Panc1 (cell line): ENCODE measurements at regions not wholly inside any gene's neighbourhood (a gene's known extent, or its start where the extent isn't known, plus 50 kb on each side); places are given as distances from the start of the nearest gene placed in this dataset.
A peak's percentile ranks its signal among the peaks of the same experiment; 100 is the strongest.

Experiments
- ATAC-seq: fragments of 200-7000 bp; cut with Tn5 transposase; 2 replicates; pipeline ENCODE4 v1.9.1; 2020; ENCODE audit warnings: mild to moderate bottlenecking, moderate library complexity
- BruUV-seq: library from RNA; stranded (reverse); fragments of 400-500 nt; replicated peaks from 2 replicates; lab custom pipeline; 2021; lab: Mats Ljungman, UMichigan
- CTCF ChIA-PET: fragments of 300-600 bp; sonication (Branson Sonifier 250); formaldehyde crosslinking; loops from one replicate; lab custom pipeline; 2022; ENCODE audit warnings: antibody characterized with exemption; lab: Charles Lee
- POLR2A ChIA-PET: fragments of 300-600 bp; sonication (Branson Sonifier 250); formaldehyde crosslinking; loops from one replicate; lab custom pipeline; 2022; ENCODE audit warnings: antibody characterized with exemption; lab: Charles Lee
- DNase-seq: peaks from one replicate; pipeline ENCODE4 v3.0.0-alpha.2; 2010; ENCODE audit warnings: low read depth, low spot score
- H3K27ac ChIP-seq: 2 replicates; pipeline ENCODE4 v1.5.1; 2011; ENCODE audit warnings: mild to moderate bottlenecking, low read length, inconsistent platforms
- H3K27me3 ChIP-seq: fragments of 200-500 bp; sonication (Bioruptor generic); 2 replicates; pipeline ENCODE4 v1.6.0; 2014; ENCODE audit warnings: low read length, inconsistent platforms; ENCODE audit not compliant: control insufficient read depth, insufficient read depth
- H3K36me3 ChIP-seq: fragments of 200-500 bp; sonication (Bioruptor generic); 2 replicates; pipeline ENCODE4 v1.5.1; 2014; ENCODE audit warnings: inconsistent platforms, mild to moderate bottlenecking, low read length, moderate library complexity; ENCODE audit not compliant: control insufficient read depth, insufficient read depth
- H3K4me1 ChIP-seq: 2 replicates; pipeline ENCODE4 v1.5.1; 2011; ENCODE audit warnings: inconsistent platforms, mild to moderate bottlenecking, low read length, moderate library complexity; ENCODE audit not compliant: control insufficient read depth, insufficient read depth
- H3K4me3 ChIP-seq, 2 experiments: 2 replicates each; pipeline ENCODE4 v1.5.1; 2011 to 2012; ENCODE audit warnings: low read depth in 2 of 2, low read length in 2 of 2, mild to moderate bottlenecking in 2 of 2, inconsistent platforms in 1 of 2, moderate library complexity in 1 of 2
- H3K9me3 ChIP-seq: fragments of 200-500 bp; sonication (Bioruptor generic); 2 replicates; pipeline ENCODE4 v1.5.1; 2014; ENCODE audit warnings: low read depth, mild to moderate bottlenecking, inconsistent platforms, low read length, moderate library complexity; ENCODE audit not compliant: control insufficient read depth, insufficient read depth
- POLR2AphosphoS5 ChIP-seq: IDR thresholded peaks from 2 replicates; pipeline ENCODE4 v1.6.1; 2012; ENCODE audit warnings: mild to moderate bottlenecking, low read depth, low read length, moderate library complexity
- SIN3A ChIP-seq: IDR thresholded peaks from 2 replicates; pipeline ENCODE4 v1.6.1; 2012; ENCODE audit warnings: low read depth, mild to moderate bottlenecking, low read length, moderate library complexity, borderline replicate concordance; ENCODE audit not compliant: insufficient read depth
- TCF7L2 ChIP-seq: IDR thresholded peaks from 2 replicates; pipeline ENCODE4 v1.6.1; 2011; ENCODE audit warnings: mild to moderate bottlenecking, low read depth, low read length, inconsistent platforms
- in situ Hi-C: cut with HindIII; loops from 2 replicates; pipeline ENCODE4 v1.10.0; 2016; ENCODE audit warnings: low sequenced_read_pairs, low pct_unique_long_range_greater_than_20kb
- intact Hi-C: fragments of 100-400 bp; cut with micrococcal nuclease; formaldehyde crosslinking; loops from one replicate; pipeline ENCODE4 v1.10.0; 2022; ENCODE audit not compliant: unreplicated experiment
- TF ChIP-seq, protein P1 (sequence below): fragments of 450-650 bp; IDR thresholded peaks from 2 replicates; pipeline ENCODE4 v1.5.1; 2017; ENCODE audit warnings: mild to moderate bottlenecking
- TF ChIP-seq, protein P2 (sequence below), 2 experiments: IDR thresholded peaks; 2 replicates each; pipeline ENCODE4 v1.6.1; 2011 to 2012; ENCODE audit warnings: low read depth in 2 of 2, control low read depth in 1 of 2, low read length in 1 of 2, mild to moderate bottlenecking in 1 of 2, moderate library complexity in 1 of 2; ENCODE audit not compliant: insufficient read depth in 1 of 2

DNA sequence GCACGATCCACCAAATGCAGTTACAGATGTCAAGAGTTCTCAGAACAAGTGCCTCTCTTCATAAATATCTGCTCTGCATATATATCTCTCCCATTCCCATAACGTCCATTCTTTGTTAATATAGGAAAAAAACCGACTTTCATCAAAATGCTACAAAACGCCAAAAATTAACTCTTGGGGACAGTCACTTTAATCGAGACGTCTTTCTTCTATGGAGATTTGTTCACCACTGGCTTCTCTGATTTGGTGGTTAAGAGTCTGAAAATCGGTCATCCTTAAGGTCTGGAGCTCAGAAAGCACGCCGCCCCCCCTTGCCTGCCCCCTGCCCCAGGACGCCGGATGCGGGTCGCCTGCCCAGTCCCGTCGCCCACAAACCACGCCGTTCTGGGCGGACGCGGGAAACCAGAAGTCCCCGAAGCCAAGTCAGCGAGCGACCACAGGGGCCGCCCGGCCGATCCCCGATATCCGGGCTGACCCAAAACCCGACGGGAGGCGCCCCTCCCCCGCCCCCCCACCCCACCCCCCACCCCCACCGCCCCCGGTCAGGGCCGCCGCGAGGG lies 252.7 kb downstream of the TJP1 start:
- Histone ChIP-seq H3K36me3 (no peaks in the 10 kb centered on the region; the same call in 1 of the 2 replicates), H3K27ac (no peak overlapping the region), H3K4me3 (no peak overlapping the region; a peak in 1 of 4 replicates), H3K9me3 (no peaks in the 10 kb centered on the region), H3K4me1 (peaks cover 8% of the 10 kb centered on the region), H3K27me3 (peaks cover 38% of the 10 kb centered on the region)
- TF ChIP-seq SIN3A (no peak), TCF7L2 (no peak), POLR2AphosphoS5 (no peak)
- TF ChIP-seq, protein P1, sequence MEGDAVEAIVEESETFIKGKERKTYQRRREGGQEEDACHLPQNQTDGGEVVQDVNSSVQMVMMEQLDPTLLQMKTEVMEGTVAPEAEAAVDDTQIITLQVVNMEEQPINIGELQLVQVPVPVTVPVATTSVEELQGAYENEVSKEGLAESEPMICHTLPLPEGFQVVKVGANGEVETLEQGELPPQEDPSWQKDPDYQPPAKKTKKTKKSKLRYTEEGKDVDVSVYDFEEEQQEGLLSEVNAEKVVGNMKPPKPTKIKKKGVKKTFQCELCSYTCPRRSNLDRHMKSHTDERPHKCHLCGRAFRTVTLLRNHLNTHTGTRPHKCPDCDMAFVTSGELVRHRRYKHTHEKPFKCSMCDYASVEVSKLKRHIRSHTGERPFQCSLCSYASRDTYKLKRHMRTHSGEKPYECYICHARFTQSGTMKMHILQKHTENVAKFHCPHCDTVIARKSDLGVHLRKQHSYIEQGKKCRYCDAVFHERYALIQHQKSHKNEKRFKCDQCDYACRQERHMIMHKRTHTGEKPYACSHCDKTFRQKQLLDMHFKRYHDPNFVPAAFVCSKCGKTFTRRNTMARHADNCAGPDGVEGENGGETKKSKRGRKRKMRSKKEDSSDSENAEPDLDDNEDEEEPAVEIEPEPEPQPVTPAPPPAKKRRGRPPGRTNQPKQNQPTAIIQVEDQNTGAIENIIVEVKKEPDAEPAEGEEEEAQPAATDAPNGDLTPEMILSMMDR: no peak
- TF ChIP-seq, protein P2, sequence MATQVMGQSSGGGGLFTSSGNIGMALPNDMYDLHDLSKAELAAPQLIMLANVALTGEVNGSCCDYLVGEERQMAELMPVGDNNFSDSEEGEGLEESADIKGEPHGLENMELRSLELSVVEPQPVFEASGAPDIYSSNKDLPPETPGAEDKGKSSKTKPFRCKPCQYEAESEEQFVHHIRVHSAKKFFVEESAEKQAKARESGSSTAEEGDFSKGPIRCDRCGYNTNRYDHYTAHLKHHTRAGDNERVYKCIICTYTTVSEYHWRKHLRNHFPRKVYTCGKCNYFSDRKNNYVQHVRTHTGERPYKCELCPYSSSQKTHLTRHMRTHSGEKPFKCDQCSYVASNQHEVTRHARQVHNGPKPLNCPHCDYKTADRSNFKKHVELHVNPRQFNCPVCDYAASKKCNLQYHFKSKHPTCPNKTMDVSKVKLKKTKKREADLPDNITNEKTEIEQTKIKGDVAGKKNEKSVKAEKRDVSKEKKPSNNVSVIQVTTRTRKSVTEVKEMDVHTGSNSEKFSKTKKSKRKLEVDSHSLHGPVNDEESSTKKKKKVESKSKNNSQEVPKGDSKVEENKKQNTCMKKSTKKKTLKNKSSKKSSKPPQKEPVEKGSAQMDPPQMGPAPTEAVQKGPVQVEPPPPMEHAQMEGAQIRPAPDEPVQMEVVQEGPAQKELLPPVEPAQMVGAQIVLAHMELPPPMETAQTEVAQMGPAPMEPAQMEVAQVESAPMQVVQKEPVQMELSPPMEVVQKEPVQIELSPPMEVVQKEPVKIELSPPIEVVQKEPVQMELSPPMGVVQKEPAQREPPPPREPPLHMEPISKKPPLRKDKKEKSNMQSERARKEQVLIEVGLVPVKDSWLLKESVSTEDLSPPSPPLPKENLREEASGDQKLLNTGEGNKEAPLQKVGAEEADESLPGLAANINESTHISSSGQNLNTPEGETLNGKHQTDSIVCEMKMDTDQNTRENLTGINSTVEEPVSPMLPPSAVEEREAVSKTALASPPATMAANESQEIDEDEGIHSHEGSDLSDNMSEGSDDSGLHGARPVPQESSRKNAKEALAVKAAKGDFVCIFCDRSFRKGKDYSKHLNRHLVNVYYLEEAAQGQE (IDR thresholded peaks at IDR 0.05; ENCODE audit: insufficient read depth in 1 of 2, low read depth in 2 of 2, low read length in 1 of 2): no peak
- DNase-seq (no peak), ATAC-seq (no peak)
- ChIA-PET CTCF (interaction anchor here (1.1 kb wide), 1 partner anchor 468 kb away, joined by 5 read pairs; no protein-coding TSS in a partner anchor), POLR2A (no interaction called here)
- in situ Hi-C loops (no loop called here), intact Hi-C loops (loop anchor here (10.0 kb wide), 1 partner anchor 305 kb away; the partner anchor contains the start of gene NSMCE3)
- BruUV-seq: no TSS peak

DNA sequence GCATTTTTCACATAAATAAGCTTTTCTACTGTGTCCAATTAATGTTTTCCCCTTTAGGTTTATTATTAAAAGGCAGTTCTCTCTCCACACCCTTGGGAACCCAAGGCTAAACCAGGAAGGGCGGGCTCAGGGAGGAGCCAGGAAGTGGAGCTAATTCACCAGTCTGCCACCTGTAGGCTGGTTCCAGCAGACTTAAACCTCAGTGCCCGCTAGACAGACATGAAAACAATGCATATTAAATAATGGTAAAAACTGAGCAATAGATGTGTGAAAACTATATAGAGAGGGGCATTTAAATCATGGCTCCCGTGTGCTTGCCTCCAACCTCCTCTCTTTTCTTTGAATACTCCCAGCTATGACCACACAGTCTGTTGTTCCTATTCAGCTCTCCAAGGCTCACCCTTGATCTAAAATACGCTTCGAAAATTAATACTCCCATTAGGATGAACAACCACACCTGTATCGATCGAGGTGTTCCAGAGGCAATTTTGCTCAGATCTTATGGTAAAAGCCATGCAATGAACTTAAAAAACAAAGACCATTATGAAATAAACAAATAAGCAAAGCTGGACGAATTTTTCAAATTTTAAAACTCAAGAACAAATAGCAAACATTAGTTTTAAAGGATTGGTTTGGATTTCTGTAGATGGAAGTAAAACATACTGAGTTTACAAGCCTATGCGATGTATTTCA lies 253.3 kb downstream of the TJP1 start:
- Histone ChIP-seq H3K4me3 (no peak overlapping the region), H3K9me3 (no peaks in the 10 kb centered on the region), H3K27me3 (peaks cover 35% of the 10 kb centered on the region), H3K36me3 (no peaks in the 10 kb centered on the region; the same call in 1 of the 2 replicates), H3K27ac (no peak overlapping the region), H3K4me1 (peaks cover 8% of the 10 kb centered on the region)
- in situ Hi-C loops: no loop called here
- TF ChIP-seq, protein P1: peak; percentile 69
- TF ChIP-seq TCF7L2: no peak
- ChIA-PET CTCF (interaction anchor here (0.6 to 1.1 kb wide), 2 partner anchors 467 to 1410 kb away, joined by 5 read pairs; no protein-coding TSS in a partner anchor), POLR2A (no interaction called here)
- BruUV-seq: no TSS peak
- DNase-seq (no peak), ATAC-seq (peak; percentile 87)
- intact Hi-C loops: no loop called here
